ENCODE measurements at regions not wholly inside any gene's neighbourhood (a gene's known extent, or its start where the extent isn't known, plus 50 kb on each side); places are given as distances from the start of the nearest gene placed in this dataset.

DNA sequence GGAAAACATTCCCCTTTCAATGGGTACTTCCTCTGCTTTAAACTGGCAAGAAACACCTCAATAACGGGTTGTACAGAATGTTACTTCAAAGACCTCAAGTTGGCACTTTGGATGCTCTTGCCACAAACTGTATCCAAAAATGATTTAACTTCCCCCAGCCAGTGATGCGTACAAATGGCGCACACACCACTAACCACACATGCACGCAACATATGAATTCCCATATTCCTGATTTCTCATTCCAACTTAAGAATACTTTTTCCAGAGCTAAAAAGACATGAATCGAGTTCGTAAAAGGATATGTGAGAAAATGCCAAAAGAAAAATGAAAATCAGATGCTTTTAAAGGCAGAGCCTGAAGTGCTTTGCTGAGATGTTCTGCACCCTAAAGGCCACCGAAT, 388.0 kb upstream of the PIK3R1 start:
- TF ChIP-seq RCOR1 (IDR thresholded peaks at IDR 0.05; ENCODE audit: low read depth, low read length) (no peak), EHF (CRISPR knock-in tag; IDR thresholded peaks at IDR 0.05) (no peak), POLR2A (IDR thresholded peaks at IDR 0.05; ENCODE audit: low read length) (no peak), EP300 (IDR thresholded peaks at IDR 0.05) (no peak), JUNB (IDR thresholded peaks at IDR 0.05) (no peak), POLR2AphosphoS2 (conservative IDR thresholded peaks at IDR 0.05; ENCODE audit: low read length) (no peak), RAD21 (conservative IDR thresholded peaks at IDR 0.05 in 1 of 2, IDR thresholded peaks at IDR 0.05 in 1 of 2) (no peak)
- TF ChIP-seq, protein P1, sequence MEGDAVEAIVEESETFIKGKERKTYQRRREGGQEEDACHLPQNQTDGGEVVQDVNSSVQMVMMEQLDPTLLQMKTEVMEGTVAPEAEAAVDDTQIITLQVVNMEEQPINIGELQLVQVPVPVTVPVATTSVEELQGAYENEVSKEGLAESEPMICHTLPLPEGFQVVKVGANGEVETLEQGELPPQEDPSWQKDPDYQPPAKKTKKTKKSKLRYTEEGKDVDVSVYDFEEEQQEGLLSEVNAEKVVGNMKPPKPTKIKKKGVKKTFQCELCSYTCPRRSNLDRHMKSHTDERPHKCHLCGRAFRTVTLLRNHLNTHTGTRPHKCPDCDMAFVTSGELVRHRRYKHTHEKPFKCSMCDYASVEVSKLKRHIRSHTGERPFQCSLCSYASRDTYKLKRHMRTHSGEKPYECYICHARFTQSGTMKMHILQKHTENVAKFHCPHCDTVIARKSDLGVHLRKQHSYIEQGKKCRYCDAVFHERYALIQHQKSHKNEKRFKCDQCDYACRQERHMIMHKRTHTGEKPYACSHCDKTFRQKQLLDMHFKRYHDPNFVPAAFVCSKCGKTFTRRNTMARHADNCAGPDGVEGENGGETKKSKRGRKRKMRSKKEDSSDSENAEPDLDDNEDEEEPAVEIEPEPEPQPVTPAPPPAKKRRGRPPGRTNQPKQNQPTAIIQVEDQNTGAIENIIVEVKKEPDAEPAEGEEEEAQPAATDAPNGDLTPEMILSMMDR (IDR thresholded peaks at IDR 0.05), result no peak
- TF ChIP-seq, protein P2, sequence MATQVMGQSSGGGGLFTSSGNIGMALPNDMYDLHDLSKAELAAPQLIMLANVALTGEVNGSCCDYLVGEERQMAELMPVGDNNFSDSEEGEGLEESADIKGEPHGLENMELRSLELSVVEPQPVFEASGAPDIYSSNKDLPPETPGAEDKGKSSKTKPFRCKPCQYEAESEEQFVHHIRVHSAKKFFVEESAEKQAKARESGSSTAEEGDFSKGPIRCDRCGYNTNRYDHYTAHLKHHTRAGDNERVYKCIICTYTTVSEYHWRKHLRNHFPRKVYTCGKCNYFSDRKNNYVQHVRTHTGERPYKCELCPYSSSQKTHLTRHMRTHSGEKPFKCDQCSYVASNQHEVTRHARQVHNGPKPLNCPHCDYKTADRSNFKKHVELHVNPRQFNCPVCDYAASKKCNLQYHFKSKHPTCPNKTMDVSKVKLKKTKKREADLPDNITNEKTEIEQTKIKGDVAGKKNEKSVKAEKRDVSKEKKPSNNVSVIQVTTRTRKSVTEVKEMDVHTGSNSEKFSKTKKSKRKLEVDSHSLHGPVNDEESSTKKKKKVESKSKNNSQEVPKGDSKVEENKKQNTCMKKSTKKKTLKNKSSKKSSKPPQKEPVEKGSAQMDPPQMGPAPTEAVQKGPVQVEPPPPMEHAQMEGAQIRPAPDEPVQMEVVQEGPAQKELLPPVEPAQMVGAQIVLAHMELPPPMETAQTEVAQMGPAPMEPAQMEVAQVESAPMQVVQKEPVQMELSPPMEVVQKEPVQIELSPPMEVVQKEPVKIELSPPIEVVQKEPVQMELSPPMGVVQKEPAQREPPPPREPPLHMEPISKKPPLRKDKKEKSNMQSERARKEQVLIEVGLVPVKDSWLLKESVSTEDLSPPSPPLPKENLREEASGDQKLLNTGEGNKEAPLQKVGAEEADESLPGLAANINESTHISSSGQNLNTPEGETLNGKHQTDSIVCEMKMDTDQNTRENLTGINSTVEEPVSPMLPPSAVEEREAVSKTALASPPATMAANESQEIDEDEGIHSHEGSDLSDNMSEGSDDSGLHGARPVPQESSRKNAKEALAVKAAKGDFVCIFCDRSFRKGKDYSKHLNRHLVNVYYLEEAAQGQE (IDR thresholded peaks at IDR 0.05), result no peak
